ENCODE measurements at regions not wholly inside any gene's neighbourhood (a gene's known extent, or its start where the extent isn't known, plus 50 kb on each side); places are given as distances from the start of the nearest gene placed in this dataset.
A peak's percentile ranks its signal among the peaks of the same experiment; 100 is the strongest.

GRCh38 chr18:76588601-76589226, 93.7 kb upstream of the ZNF516 start:
- peak overlapping the region; percentile 27 for H3K4me3 ChIP-seq (ENCODE audit: low read depth, low read length)
- DNase-seq (ENCODE audit: low read depth) = no peak

GRCh38 chr18:76587879-76588271, 92.8 kb upstream of the ZNF516 start:
- no peak overlapping the region for H3K4me3 ChIP-seq (ENCODE audit: low read depth, low read length)
- no peak for DNase-seq (ENCODE audit: low read depth)

GRCh38 chr18:76587147-76587878, 92.3 kb upstream of the ZNF516 start:
- no peak overlapping the region for H3K4me3 ChIP-seq (ENCODE audit: low read depth, low read length)
- no peak for DNase-seq (ENCODE audit: low read depth)

DNA sequence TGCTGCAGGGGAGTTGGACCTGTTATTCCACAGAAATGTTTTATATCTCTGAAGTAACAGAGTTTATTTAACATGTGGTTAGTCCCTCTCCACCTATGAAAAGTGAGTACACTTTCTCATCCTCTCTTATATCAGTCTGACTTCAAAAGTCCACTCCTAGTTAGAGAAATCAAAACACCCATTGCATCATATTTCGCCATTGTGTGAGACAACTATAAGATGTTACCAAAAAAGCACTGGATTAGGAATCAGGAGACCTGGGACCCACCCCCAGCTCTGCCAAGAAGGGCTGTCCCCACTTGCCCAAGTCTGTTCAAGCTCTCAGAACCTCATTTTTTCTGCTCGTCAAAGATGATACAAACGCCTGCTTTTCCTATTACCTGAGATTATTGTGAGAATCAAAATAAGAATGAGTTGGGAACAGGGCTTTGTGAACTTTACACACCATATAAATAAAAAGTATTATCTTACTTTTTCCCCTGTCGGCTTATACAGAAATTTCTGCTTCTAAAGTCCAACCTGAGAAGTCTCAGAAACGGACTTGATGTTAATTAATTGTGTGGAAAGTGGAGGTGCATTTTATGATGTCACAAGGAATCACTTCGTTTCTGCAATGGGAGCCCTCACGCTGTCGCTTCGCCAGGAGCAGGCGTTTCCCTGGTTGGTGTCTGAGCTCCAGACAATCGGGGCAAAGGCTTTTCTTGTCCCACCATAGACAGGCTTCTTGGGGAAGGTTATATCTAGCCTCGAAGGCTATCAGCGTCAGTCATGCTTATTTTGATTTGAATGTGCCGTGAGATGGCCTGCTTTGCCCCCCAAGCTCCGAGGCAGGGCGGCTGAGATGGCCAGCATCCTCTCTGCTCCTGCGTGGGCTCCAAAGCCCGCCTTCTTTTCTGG, 89.6 kb upstream of the ZNF516 start:
- DNase-seq (ENCODE audit: low read depth) = no peak
- no peak overlapping the region for H3K4me3 ChIP-seq (ENCODE audit: low read depth, low read length)

- no peak for DNase-seq (ENCODE audit: low read depth)
- H3K4me3 ChIP-seq (ENCODE audit: low read depth, low read length) = no peak overlapping the region
Observed at GRCh38 chr18:76581261-76581660, 86.2 kb upstream of the ZNF516 start.

DNA sequence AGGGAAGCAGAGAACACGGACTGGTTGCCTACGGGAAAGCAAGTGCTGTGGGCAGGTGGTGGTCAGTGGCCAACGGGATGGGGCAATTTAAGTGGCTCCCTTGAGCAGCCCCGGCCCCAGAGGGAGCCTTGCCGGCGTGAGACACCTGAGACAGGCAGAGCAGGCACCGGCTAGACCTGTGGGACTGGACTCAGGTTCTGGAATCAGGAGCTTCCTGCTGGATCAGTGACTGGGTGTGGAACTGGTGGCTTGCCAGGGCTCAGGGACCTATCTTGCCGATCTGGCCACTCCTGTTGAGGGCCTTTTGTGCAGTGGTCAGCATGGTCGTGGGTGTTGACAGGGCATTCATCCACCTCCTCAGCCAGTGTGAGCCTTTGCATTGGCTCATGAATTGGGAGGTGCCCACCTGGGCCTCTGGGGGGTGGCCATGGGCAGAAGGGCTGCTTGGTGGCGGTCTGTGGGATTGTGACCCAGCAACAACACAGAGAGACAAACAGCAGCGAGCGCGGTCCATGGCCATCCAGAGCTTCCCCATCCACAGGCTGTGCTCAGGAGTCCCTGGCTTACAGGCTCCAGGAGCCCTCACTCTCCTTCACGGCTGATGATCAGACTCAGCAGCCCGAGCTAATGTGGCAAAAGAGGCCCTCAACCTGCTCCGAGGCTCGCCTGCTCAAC, 85.4 kb upstream of the ZNF516 start:
- H3K4me3 ChIP-seq (ENCODE audit: low read depth, low read length) = no peak overlapping the region
- no peak for DNase-seq (ENCODE audit: low read depth)

GRCh38 chr18:76579301-76579695, 84.3 kb upstream of the ZNF516 start:
- no peak overlapping the region for H3K4me3 ChIP-seq (ENCODE audit: low read depth, low read length)
- DNase-seq (ENCODE audit: low read depth) = no peak

GRCh38 chr18:76578571-76579300, 83.7 kb upstream of the ZNF516 start:
- H3K4me3 ChIP-seq (ENCODE audit: low read depth, low read length) = peak overlapping the region; percentile 15

GRCh38 chr18:76573325-76574025, 78.4 kb upstream of the ZNF516 start:
- peak; percentile 43 for DNase-seq (ENCODE audit: low read depth)
- H3K4me3 ChIP-seq (ENCODE audit: low read depth, low read length) = no peak overlapping the region

More at GRCh38 chr18:76578571-76579300, 83.7 kb upstream of the ZNF516 start:
- no peak for DNase-seq (ENCODE audit: low read depth)

DNA sequence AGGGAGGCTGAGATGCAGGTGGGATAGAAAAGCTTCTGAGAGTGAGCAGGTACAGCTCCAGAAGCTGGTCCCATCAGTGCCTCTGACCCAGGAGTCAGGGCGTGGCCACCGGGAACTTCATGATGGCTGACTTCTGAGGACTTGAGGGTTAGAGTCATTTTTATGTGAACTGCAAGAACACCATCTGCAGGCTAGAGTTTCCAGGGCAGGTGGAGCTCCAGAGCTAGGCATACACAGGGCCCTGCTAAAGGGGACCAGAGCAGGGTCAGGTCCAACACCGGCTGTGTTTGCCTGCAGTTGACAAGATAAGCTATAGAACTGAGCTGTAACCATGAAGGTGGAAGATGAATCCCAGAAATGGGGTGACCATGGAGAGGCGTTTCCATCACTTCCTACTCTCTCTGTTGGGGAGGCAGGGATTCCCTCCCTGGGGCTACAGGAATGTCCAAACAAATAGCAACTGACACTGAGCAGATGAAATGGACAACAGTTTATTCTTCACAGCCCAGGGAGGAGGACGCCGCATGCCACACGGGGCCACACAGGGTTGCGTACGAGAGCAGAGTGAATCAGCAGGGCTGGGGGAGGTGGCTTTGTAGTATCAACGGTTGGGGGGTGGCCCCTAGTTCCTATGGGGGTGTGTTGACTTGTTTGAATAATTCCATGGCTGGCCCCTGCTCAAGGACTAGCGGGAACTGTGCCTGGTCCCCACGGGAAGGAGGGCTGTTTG, 77.6 kb upstream of the ZNF516 start:
- H3K4me3 ChIP-seq (ENCODE audit: low read depth, low read length) = no peak overlapping the region
- no peak for DNase-seq (ENCODE audit: low read depth)

DNA sequence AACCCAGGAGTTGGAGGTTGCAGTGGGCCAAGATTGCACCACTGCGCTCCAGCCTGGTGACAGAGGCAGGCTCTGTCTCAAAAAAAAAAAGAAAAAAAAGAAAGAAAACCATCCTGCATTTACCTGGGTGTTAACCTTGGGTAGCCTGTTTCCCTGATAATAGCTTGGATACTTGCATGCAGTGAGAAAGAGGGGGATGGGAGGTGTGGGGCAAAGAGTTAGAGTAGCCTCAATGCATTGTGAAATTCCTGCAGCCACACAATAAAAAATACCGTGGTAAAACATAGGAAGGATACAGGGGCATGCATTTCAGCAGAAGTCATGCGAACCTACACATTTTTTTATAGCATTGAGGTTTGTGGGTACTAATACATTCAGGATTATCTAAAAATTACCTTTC, 76.6 kb upstream of the ZNF516 start:
- no peak for DNase-seq (ENCODE audit: low read depth)
- no peak overlapping the region for H3K4me3 ChIP-seq (ENCODE audit: low read depth, low read length)

GRCh38 chr18:76570856-76571255, 75.8 kb upstream of the ZNF516 start:
- H3K4me3 ChIP-seq (ENCODE audit: low read depth, low read length) = no peak overlapping the region
- no peak for DNase-seq (ENCODE audit: low read depth)

DNA sequence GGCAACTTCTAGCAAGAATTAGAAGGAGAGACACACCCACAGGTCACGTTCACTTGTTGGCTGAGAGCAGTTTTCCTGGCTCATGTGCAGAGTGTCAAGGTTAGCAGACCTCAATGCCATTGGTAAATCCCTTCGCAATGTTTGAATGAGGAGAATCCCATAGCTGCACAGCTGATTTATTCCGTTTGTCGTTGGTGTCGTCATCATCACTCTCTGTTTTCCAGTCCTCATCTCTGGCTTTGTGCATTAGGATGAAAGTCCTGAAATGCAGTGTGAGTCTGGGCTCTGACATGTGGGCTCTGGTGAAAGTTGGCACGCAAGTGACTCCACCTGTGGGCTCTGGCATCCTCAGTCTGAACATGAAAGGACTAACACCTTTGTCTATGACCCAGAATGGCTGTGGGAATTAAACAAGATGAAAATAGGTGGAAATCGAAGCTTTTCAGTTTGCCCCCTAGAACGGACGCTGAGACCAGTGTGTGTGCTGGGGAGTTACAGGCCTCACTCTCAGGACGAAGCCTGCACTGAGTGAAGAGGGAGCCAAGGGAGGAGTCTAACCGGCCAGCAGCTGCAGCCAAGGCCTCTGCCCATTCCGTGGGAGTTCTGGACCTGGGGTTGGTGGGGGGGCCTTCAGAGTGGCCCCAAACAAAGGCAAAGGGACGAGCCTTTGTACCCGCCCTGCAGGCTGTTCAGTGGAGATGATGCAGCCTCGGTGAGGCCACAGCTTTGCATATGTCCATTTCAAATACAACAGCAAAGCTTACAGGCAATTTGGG, 74.8 kb upstream of the ZNF516 start:
- no peak overlapping the region for H3K4me3 ChIP-seq (ENCODE audit: low read depth, low read length)
- no peak for DNase-seq (ENCODE audit: low read depth)

- H3K4me3 ChIP-seq (ENCODE audit: low read depth, low read length) = no peak overlapping the region
- DNase-seq (ENCODE audit: low read depth) = no peak
Observed at GRCh38 chr18:76568731-76569130, 73.7 kb upstream of the ZNF516 start.

DNA sequence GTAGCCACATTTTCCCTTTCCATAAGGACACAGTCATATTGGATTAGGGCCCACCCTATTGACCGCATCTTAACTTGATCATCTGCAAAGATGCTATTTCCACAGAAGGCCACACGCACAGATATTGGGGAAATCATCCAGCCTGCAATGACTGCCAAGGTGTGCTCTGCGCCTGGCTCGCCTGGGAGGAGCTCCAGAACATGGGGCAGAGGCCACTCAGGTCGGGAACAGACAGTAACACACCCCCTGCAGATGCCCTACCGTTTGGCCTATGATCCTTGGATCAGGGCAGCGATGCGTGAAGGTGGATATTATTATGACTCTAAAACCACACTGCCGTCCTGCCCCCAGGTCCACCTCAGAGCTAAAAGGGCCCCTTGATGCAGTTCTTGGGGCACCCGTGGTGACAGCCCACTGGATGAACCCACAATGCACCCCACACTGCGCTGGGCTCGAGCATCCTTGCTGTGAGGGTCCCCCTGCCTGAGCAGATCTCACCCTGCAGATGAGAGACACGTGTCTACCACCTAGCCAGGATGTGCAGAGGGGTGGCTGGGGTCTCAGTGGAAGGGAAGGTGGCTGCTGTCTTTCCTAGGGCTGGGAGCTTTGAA, 72.9 kb upstream of the ZNF516 start:
- no peak for DNase-seq (ENCODE audit: low read depth)
- H3K4me3 ChIP-seq (ENCODE audit: low read depth, low read length) = no peak overlapping the region

- H3K4me3 ChIP-seq (ENCODE audit: low read depth, low read length) = no peak overlapping the region
- DNase-seq (ENCODE audit: low read depth) = no peak
Observed at GRCh38 chr18:76566987-76567386, 71.9 kb upstream of the ZNF516 start.
